Fibroblast of villous mesenchyme (primary cell): ENCODE measurements at regions not wholly inside any gene's neighbourhood (a gene's known extent, or its start where the extent isn't known, plus 50 kb on each side); places are given as distances from the start of the nearest gene placed in this dataset.

Experiments
- DNase-seq: peaks from one replicate; pipeline ENCODE4 v3.0.0-alpha.2; 2010; ENCODE audit warnings: low read depth
- H3K4me3 ChIP-seq: 2 replicates; pipeline ENCODE4 v1.5.1; 2011; ENCODE audit warnings: low read depth, mild to moderate bottlenecking, low read length
- CTCF ChIP-seq: IDR thresholded peaks from 2 replicates; pipeline ENCODE4 v1.5.1; 2012; ENCODE audit warnings: low read depth, mild to moderate bottlenecking, low read length; ENCODE audit not compliant: insufficient read depth

- no peak for DNase-seq
- TF ChIP-seq CTCF: no peak
- no peak overlapping the region for H3K4me3 ChIP-seq
Observed at GRCh38 chr9:13651526-13651925, 372.0 kb upstream of the MPDZ start.

GRCh38 chr9:13648676-13649075, 369.2 kb upstream of the MPDZ start:
- TF ChIP-seq CTCF: no peak
- H3K4me3 ChIP-seq: no peak overlapping the region
- no peak for DNase-seq

- no peak for DNase-seq
- no peak overlapping the region for H3K4me3 ChIP-seq
- TF ChIP-seq CTCF: no peak
Observed at GRCh38 chr9:13648068-13648467, 368.6 kb upstream of the MPDZ start.

- H3K4me3 ChIP-seq: no peak overlapping the region
- no peak for DNase-seq
- TF ChIP-seq CTCF: no peak
Observed at GRCh38 chr9:13646500-13647021, 367.1 kb upstream of the MPDZ start.

- no peak for TF ChIP-seq CTCF
- no peak for DNase-seq
- no peak overlapping the region for H3K4me3 ChIP-seq
Observed at GRCh38 chr9:13645557-13645956, 366.1 kb upstream of the MPDZ start.

GRCh38 chr9:13644675-13645074, 365.2 kb upstream of the MPDZ start:
- DNase-seq: no peak
- TF ChIP-seq CTCF: no peak

GRCh38 chr9:13642646-13643045, 363.2 kb upstream of the MPDZ start:
- no peak overlapping the region for H3K4me3 ChIP-seq
- DNase-seq: no peak
- no peak for TF ChIP-seq CTCF

More at GRCh38 chr9:13644675-13645074, 365.2 kb upstream of the MPDZ start:
- H3K4me3 ChIP-seq: no peak overlapping the region
